GM21360 (cell line): ENCODE measurements at regions not wholly inside any gene's neighbourhood (a gene's known extent, or its start where the extent isn't known, plus 50 kb on each side); places are given as distances from the start of the nearest gene placed in this dataset.
A peak's percentile ranks its signal among the peaks of the same experiment; 100 is the strongest.
"Not testable (repeated sequence)": the region's sequence is repeated elsewhere in the genome, so short reads cannot be mapped to it uniquely, and the experiment has no call there.

ENCODE experiments used
- ATAC-seq: cut with Tn5 transposase; IDR thresholded peaks from one replicate; pipeline ENCODE4 v1.9.1; 2021; ENCODE audit warnings: mild to moderate bottlenecking, moderate library complexity; ENCODE audit not compliant: unreplicated experiment

DNA sequence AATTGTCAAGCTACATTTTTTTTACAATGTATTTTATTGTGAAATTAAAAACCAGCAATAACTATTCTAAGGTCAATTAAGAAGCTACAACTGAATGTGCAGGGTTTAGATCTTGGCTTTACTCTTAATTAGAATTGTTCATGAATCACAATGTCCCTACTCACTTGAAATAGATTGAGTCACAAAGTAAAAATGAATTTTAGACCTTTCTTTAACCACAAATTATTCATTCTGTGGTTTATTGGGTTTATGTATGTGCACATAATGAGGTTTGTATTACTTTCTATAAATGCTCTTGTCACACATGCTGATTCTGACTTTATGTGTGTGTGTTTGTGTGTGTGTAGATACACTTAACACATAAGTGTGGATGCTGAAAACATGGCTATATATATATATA, 647.0 kb upstream of the AADAT start:
- ATAC-seq = no peak

DNA sequence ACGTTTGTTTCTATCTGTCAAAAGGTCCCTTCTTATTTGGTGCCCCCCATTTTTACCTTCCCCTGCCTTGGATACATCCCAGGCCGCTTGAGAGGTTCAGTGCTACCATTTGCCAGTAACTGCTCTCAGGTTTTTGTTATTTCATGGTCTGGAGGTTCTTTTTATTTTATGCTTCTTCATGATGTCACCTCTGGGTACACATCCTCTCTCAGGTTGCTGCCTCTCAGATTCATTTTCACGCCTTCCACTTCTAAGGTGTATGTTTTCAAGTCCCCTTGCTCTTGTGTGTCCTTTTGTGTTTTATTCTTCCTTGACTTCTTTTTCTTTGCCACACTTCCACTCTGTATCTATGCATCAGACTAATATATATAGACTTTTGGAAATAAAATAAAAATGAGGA, 640.1 kb upstream of the AADAT start:
- ATAC-seq = no peak

DNA sequence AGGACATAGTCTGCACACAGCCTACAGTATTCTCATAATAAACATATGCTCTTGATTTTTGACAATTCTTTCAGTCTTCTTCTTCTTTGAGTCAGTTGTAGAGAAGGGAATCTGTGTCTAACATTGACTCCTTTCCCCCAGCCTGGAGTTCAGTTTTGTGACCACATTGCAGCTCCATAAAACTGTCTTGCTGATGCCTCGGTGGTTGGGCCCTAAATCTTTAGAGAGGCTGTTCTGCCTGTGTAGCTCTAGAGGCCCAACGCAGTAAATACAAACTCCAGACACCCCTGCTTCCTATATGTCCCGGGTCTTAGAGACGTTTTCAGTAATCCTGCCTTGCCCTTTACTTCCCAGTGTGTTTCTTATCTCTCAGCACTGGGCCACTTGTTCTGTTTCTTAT, 639.5 kb upstream of the AADAT start:
- no peak for ATAC-seq

DNA sequence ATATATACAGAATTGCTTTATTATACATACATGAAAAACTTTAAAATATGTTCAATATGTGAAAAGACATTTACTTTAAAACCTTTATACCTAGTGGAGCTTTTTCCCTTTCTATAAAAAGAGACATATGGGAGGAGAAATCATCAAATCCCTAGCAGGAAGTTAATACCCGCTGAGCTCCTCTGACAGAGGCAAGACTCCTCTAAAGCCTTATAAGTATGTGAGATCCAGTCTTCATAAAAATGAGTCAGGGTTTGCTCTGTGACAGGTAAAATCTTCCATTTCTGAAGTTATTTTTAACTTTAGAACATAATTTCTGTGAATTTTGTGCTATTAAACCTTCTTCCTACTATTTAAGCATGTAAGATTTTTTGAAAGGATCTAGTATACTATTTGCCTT, 634.4 kb upstream of the AADAT start:
- no peak for ATAC-seq

DNA sequence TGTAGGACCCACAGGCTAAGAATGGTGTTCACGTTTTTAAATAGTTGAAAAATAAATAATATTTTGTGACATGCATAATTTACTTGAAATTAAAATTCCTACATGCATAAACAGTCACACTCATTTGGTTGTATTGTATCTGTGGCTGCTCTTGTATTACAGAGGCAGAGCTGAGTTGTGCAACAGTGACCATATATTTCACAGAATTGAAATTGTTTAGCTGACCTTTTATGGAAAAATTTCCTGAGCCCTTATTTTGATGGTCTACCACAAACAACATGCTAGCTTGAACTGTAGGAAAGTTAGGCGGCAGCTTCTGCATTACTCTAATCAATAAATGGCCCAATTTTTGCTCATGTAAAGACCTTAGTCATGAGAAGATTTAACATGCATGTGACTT, 633.4 kb upstream of the AADAT start:
- no peak for ATAC-seq

DNA sequence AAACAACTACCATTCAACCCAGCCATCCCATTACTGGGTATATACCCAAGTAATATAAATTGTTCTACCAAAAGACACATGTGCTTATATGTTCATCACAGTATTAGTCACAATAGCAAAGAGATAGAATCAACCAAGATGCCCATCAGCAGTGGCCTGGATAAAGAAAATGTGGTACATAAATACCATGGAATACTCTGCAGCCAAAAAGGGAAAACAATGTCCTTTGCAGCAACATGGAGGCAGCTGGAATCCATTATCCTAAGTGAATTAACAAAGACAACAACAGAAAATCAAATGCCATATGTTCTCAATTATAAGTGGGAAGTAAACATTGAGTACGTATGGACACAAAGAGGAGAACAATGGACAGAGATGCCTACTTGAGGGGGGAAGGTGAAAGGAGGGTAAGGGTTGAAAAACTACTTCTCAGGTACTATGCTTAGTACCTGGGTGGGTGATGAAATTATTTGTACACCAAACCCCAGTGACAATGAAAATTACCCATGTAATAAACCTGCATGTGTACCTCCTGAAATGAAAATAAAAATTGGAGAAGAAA, 632.1 kb upstream of the AADAT start:
- ATAC-seq = no peak

DNA sequence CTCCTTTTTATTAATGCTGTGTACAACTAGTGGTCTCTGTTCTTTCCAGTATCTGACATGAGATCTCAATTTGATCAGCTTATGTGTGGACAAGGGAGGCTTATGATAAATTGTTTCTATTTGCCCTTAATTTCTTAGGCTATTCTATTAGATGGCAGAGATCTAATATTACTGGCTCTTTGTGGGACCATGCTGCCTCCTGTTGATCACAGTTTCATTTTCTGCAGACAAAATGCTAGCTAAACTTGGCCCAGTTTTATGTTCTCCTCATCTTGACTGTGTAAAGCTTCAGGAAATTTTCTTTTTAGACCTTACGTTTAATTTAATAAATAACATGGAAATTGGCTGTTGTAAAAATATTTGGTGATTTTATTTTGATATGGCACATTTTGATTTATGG, 627.1 kb upstream of the AADAT start:
- no peak for ATAC-seq

DNA sequence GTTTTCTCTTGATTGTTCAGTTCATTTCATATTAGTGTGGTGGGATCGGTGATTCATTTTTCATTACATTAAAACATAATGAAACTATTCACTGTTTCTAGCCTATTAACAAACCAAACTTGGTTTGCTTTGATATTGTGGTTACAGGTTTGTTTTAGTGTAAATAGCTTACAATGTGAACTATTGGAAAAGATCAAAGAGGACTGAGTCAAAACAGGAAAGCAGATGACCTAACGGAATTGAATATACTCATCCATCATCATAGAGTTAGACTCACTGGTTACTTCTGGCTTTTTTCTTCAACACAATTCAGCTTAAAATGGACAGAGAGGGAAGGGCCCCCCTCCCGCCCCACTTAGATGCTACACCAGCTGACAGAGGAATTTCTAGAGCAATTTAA, 616.2 kb upstream of the AADAT start:
- no peak for ATAC-seq

DNA sequence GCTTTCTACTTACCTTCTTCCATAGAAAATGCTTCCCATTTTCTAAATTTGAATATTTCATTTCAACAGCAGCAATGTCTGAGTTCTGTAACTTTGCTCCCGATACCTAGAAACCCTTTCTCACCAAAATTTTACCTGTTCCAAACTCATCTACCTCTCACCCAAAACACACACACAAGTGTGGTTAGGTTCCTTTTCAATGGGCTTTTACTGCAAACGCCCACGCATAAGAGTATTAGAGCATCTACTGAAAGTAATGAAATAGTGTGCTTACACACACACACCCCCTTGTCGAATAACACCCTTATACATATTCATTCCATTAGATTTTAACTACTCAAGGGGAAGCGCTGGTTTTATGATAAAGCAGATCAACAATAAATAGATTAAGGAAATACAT, 610.3 kb upstream of the AADAT start:
- ATAC-seq = no peak

DNA sequence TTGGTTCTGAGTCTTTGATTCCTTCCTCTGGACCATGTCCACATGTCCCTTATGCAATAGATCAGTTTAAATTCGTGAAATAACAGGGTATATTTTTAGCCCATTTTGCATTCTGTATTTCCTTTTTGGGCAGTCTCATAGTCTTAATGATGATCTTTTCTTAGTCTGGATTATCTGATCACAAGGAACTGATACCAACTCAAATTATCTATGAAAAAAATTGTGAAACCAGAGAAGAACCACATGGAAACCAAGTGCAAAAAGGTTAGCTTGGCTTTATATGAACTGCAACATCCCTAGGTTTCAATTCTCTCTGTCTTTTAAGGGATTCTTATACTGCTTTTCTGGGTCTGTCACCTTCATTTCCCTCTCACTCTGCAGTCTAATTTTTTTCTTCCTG, 608.6 kb upstream of the AADAT start:
- peak; percentile 61 for ATAC-seq

DNA sequence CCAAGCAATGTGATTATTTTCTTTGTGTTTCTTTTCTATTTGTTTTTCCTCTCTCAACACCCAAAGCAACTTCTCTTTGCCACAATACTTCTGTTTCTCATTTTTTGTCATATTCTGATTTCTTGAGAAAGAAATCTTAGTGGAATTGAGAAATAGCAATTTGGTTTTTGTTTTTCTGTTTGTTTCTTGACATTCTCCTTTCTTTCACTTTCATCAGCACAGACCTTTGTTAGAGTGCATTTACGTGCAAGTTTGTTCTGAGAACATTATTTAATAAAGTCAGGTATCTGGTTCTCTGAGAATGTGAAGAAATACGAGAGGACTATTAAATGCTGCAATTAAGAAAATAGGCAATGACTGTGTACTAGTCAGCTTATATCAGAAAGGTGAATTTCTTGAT, 608.1 kb upstream of the AADAT start:
- peak; percentile 56 for ATAC-seq

DNA sequence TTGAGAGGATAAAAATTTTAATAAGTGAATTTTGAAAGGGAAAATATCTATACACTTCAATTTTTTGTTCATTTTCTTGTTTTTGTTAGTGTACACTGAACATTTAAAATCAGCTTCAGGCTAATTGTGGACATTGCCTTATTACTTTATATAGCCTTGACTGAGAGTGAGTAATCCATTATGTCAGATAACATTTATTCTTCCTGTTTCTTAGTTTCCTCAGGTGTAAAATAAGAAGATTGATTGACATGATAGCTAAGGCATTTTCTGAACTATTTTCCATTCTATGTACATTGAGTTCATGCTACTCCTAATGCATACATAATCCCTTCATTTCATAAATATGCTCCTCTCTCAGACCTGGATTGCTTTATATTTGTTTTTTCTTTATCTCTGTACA, 607.3 kb upstream of the AADAT start:
- no peak for ATAC-seq

DNA sequence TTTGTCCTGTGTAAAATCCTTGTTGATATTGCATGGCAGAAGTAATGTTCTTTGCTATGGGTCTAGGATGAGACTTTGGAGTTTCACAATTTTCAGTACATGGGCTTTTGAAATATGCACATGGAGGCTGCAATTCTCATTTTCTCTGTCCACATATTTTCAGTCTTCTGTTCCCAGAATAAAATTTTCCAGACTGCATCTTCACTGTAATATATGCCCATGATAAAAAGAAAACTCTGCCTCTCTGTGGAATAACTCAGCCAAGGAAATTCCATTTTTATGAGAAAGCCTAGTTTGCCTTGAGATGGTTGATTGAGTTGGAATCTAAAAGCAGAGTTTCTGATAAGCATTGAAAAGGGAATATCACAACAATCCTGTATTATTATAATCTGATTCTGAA, 601.4 kb upstream of the AADAT start:
- no peak for ATAC-seq

DNA sequence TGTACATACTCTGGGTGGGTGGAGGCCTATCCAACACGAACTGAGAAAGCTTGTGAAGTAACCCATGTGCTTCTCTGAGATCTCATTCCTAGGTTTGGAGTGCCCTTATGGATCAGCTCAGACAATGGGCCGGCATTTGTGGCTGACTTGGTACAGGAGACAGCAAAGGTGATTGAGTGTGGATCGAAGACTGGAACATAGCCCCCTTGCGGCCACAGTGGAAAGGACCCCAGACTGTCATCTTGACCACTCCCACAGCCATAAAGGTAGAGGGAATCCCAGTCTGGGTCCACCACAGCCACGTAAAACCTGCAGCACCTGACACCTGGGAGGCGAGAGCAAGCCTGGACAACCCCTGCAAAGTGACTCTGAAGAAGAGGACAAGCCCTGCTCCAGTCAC, 598.0 kb upstream of the AADAT start:
- no peak for ATAC-seq

DNA sequence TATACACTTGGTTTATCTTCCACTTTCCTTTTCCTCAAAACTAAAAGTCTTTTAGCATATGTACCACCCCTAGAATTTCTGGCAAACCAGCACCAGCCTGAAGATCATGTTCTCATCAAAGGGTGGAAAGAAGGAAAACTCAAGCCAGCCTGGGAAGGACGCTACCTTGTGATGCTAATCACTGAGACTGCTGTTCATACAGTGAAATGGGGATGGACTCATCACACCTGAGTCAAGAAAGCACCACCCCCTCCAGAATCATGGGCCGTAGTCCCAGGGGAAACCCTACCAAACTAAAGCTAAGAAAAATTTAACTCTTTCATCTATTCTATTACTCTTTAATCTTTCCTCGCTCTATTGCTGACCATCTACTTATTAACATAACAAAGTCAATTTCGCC, 595.9 kb upstream of the AADAT start:
- not testable (repeated sequence) for ATAC-seq

DNA sequence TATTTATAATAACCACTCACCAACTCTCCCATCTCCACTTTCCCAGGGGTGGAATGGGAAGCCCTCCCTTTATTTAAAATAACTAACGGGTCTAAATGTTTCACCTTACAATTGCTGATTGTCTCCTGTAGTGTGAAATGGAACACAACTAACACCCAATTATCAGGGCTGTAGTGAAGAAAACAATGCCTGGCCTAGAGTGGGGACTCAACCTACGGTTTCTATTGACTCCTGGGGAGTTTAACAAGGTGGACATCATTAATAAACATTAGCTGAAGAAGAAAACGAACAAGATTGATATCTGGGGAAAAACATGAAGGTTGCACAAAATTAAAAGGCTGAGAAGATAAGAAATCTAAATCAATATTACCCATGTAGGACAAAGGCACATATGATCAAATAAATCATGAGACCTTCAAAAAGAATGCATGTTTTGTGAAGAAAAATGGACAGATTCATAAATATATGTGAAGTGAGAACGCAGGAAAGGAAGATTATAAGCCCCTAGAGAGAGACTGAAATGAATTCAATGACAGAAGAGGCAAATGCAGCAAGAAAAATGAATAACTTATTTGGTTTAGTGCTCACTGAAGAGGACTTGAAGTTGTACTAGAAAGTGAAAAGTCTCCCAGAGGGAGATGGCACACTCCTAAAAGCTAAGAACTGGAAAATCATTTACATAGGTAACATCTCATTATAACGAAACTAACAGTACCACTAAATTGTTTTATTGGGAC, 593.0 kb upstream of the AADAT start:
- ATAC-seq = no peak

DNA sequence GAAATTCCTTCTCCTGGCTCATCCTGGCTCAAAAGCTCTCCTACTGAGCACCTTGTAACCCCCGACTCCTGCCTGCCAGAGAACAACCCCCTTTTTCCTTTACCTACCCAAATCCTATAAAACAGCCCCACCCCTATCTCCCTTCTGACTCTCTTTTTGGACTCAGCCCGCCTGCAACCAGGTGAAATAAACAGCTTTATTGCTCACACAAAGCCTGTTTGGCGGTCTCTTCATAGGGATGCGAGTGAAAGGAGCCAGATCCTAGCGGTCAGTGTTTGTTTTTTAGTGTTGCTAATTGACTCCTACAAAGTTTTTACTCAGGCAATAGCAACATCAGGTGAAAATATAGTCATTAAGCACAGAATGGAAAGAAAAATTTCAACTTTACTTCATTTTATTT, 592.3 kb upstream of the AADAT start:
- not testable (repeated sequence) for ATAC-seq

DNA sequence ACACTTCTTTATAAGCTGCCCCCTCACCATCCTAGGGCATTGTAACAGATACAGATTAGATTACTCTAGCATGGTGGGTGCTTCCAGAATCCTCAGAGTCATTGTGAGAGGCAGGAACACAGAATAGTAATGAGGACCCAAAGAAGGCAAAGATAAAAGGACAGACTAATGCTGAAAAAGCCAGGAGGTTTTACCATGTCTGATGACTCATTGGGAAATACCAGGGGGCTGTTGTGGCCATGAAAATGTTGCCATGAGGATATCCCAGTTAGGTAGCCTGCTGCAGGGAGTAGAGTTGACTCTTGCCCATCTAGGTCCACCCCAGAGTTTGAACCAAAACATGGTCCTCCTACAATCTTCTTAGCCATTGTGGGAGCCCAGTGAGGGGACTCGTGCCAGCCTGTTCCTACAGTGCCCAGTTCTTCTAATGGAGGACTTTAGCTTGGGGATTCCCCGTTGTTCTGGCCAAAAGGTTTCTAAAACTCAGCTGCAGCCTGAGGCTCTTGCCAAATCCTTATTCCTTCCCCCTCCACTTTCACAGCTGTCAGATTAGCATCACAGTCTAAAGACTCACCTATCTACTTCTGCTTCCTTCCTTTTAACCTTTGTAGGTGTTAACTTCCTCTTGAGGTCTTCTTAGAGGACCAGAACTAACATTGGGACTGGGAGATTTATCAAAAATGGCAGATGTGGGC, 586.0 kb upstream of the AADAT start:
- ATAC-seq = peak; percentile 54

DNA sequence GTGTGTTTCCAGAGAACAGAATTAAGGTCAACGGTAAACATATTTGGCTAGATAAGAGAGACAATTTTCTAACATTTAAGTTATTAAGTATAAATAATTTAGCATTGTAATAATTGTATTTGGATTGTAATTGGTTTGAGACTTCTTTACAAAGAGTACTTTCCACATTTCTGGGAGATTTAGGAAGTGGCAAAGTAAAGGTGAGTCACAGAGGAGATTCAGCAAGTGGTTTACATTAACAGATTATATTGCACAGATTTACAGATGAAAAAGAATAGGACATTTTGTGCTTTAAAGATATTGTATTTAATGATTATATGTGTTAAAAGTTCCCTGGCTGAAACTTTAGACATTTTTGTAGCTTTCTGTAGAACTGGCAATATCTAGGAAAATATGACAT, 584.4 kb upstream of the AADAT start:
- no peak for ATAC-seq

DNA sequence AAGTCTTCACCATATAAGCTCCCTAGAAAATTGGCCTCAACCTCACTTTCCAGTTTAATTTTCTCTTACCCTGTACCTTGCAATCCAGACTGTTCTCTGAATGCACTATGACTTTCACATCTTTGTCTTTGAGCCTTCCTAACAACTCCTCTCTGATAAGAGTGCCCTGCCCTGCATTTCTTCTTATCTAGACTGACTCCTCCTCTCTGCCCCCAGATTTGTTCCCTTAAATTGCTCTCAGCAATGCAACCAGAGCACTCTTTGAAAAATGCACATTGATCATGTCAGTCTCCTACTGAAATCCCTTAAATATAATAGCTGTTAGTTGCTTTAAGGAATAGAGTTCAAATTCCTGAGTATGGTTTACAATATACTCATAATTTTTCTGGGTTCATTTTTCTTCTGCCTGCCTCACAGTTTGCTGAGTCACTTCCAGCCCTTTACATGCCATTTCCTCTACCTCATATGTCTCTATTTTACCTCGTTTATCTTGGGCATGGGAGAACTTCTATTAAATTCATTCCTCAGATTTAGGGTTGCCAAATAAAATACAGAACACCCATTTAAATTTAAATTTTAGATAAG, 582.7 kb upstream of the AADAT start:
- no peak for ATAC-seq

DNA sequence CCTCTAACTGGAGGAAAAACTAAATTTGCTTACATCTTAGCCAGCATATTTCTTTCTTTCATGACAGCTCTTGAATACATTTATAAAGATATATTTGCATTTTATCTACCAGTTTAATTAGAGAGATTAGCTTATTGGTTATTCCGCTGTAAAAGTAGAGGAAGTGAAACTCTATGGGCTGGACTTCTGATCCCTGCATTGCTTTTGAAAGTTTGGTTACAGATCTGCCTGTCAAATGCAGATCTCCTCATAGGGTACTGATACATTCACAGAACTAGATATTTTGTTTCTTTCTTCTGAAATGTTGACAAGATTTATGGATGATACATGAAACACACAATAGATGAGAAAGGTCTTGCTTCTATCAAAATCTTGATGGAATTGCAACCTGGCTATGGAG, 581.4 kb upstream of the AADAT start:
- ATAC-seq = no peak

DNA sequence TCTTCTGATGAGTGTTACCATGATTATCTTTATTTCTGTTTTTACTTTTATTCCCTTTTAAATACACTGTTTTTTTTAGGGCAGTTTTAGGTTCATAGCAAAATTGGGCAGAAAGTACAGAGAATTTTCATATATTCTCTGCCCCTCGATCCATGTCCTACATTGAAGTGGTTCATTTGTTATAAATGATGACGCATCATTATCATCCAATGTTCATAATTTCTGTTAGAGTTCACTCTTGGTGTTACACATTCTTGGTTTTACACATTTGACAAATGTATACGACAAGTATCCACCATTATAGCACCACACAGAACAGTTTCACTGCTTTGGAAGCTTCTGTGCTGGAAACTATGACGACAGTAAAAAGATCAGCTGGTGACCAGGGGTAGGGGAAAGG, 578.1 kb upstream of the AADAT start:
- no peak for ATAC-seq
